Stomach smooth muscle (tissue), 2 donors: ENCODE measurements at regions not wholly inside any gene's neighbourhood (a gene's known extent, or its start where the extent isn't known, plus 50 kb on each side); places are given as distances from the start of the nearest gene placed in this dataset.
"Not testable (repeated sequence)": the region's sequence is repeated elsewhere in the genome, so short reads cannot be mapped to it uniquely, and the experiment has no call there.

ENCODE experiments used
- H3K27ac ChIP-seq: one replicate; pipeline ENCODE4 v1.7.0; 2013; ENCODE audit warnings: mild to moderate bottlenecking, low read length, inconsistent platforms
- H3K27me3 ChIP-seq, 2 donors: one replicate each; pipeline ENCODE4 v1.7.0; 2013; ENCODE audit warnings: low read length in 2 of 2; ENCODE audit not compliant: insufficient read depth in 2 of 2, control insufficient read depth in 1 of 2
- H3K36me3 ChIP-seq, 2 donors: one replicate each; pipeline ENCODE4 v1.7.0; 2013; ENCODE audit warnings: low read length in 2 of 2; ENCODE audit not compliant: control insufficient read depth in 2 of 2, insufficient read depth in 2 of 2
- H3K4me1 ChIP-seq: one replicate; pipeline ENCODE4 v1.7.0; 2013; ENCODE audit warnings: low read length; ENCODE audit not compliant: control insufficient read depth, insufficient read depth
- H3K4me3 ChIP-seq, 2 donors: one replicate each; pipeline ENCODE4 v1.7.0; 2013; ENCODE audit warnings: low read length in 2 of 2
- H3K9ac ChIP-seq, 2 donors: one replicate each; pipeline ENCODE4 v1.7.0; 2013; ENCODE audit warnings: low read length in 2 of 2, mild to moderate bottlenecking in 1 of 2
- H3K9me3 ChIP-seq, 2 donors: one replicate each; pipeline ENCODE4 v1.7.0; 2013; ENCODE audit warnings: low read length in 2 of 2; ENCODE audit not compliant: control insufficient read depth in 2 of 2
- donor health status: healthy.
- donor health status: Pancreatic carcinoma.

- H3K9ac ChIP-seq: no peak overlapping the region
- no peak overlapping the region for H3K4me3 ChIP-seq
- no peaks in the 10 kb centered on the region for H3K36me3 ChIP-seq
- no peaks in the 10 kb centered on the region for H3K9me3 ChIP-seq
- H3K4me1 ChIP-seq: no peaks in the 10 kb centered on the region
- no peak overlapping the region for H3K27ac ChIP-seq
- no peaks in the 10 kb centered on the region for H3K27me3 ChIP-seq
Measured at GRCh38 chr11:3434976-3435375, 56.0 kb upstream of the ZNF195 start.

GRCh38 chr11:3429191-3429590 lies 50.2 kb upstream of the ZNF195 start:
- not testable (repeated sequence) for H3K27ac ChIP-seq, H3K9me3 ChIP-seq, H3K36me3 ChIP-seq, H3K9ac ChIP-seq, H3K4me3 ChIP-seq, H3K27me3 ChIP-seq, H3K4me1 ChIP-seq
